ENCODE measurements at regions not wholly inside any gene's neighbourhood (a gene's known extent, or its start where the extent isn't known, plus 50 kb on each side); places are given as distances from the start of the nearest gene placed in this dataset.
"Not testable (repeated sequence)": the region's sequence is repeated elsewhere in the genome, so short reads cannot be mapped to it uniquely, and the experiment has no call there.

DNA sequence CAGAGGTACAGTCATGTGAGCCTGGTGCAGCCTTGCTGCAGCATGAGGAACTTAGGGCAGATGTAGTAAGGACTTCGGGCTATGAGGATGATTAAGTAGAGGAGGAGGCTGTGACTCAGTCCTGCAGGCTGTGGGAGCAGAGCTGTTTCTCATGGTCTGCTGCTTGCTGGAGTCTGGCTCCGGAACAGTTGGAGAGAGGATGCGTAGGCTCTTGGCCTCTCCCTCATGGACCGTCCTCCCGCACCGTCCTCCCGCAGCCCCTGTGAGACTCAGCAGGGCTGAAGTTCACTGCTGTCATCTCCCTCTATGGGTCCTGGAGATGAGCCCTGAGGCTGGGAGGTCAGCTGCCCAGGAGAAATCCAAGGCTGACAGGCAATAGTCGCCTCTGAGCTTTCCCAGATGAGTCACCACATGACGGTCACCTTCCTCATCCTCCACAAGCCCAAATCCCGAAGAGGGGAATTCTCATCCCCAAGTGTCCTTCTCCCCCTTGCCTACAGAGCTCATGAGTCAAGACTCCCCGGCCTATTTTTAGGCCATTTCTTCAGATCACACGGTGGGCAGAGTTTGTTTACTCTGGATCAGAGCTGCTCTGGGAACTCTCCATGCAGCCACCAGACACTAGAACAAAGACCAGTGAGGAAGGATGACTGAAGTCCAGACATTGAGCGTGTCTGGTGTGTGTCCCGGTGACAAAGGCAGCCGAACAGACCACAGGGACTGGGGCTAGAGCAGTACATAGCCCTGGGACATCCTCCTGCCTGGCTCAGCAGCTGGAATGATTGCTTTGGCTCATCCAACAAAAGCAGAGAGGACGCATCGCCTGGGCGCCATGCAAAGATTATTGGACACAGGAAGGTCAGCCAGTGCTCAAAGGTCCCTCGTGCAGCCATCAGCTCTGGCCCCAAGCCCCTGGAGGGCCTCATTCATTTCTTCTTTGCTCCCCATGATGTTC lies 134.5 kb downstream of the NPIPB11 start:
- TF ChIP-seq POLR2A, CTCF (IDR thresholded peaks at IDR 0.05): not testable (repeated sequence)
